ENCODE measurements at regions not wholly inside any gene's neighbourhood (a gene's known extent, or its start where the extent isn't known, plus 50 kb on each side); places are given as distances from the start of the nearest gene placed in this dataset.

DNA sequence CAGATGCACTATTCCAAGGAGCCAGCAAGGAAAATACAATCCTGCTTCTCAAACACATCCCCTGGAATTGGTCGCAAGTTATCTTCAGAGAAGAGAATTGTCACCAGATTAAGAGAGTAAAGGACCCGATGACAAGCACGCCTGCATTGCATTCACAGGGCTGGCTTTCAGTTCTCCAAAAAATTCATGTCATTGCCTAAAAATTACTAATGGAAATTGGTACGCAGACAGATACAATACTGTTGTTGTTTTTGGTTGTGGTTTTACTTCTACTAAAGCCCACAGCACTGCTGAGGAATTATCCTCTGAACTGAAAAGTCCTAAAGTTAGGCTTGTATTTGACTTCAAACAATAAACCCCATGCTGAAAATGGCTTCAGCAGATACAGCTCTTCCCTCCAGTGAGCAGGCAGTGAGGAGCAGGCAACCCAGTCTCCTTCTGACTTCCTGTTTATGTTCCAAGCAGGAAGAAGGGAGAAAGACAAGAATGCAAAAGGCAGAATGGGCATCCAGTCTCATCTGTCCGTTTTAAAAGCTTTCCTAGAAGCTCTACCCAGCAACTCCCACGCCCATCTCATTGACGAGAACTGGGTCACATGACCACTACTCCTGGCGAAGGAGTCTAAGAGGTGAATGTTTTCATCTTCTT lies 80.6 kb upstream of the ZNF366 start (continued):
- TF ChIP-seq, protein P1, sequence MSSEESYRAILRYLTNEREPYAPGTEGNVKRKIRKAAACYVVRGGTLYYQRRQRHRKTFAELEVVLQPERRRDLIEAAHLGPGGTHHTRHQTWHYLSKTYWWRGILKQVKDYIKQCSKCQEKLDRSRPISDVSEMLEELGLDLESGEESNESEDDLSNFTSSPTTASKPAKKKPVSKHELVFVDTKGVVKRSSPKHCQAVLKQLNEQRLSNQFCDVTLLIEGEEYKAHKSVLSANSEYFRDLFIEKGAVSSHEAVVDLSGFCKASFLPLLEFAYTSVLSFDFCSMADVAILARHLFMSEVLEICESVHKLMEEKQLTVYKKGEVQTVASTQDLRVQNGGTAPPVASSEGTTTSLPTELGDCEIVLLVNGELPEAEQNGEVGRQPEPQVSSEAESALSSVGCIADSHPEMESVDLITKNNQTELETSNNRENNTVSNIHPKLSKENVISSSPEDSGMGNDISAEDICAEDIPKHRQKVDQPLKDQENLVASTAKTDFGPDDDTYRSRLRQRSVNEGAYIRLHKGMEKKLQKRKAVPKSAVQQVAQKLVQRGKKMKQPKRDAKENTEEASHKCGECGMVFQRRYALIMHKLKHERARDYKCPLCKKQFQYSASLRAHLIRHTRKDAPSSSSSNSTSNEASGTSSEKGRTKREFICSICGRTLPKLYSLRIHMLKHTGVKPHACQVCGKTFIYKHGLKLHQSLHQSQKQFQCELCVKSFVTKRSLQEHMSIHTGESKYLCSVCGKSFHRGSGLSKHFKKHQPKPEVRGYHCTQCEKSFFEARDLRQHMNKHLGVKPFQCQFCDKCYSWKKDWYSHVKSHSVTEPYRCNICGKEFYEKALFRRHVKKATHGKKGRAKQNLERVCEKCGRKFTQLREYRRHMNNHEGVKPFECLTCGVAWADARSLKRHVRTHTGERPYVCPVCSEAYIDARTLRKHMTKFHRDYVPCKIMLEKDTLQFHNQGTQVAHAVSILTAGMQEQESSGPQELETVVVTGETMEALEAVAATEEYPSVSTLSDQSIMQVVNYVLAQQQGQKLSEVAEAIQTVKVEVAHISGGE (CRISPR knock-in tag; IDR thresholded peaks at IDR 0.05), result no peak
- TF ChIP-seq SNIP1 (IDR thresholded peaks at IDR 0.05; ENCODE audit: low read depth), result no peak
- TF ChIP-seq, protein P2, sequence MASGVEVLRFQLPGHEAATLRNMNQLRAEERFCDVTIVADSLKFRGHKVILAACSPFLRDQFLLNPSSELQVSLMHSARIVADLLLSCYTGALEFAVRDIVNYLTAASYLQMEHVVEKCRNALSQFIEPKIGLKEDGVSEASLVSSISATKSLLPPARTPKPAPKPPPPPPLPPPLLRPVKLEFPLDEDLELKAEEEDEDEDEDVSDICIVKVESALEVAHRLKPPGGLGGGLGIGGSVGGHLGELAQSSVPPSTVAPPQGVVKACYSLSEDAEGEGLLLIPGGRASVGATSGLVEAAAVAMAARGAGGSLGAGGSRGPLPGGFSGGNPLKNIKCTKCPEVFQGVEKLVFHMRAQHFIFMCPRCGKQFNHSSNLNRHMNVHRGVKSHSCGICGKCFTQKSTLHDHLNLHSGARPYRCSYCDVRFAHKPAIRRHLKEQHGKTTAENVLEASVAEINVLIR (CRISPR knock-in tag; IDR thresholded peaks at IDR 0.05), result peak; percentile 44; the same call in 1 of the 2 replicates
- no peak for TF ChIP-seq FOXK1 (CRISPR knock-in tag; IDR thresholded peaks at IDR 0.05; ENCODE audit: borderline replicate concordance)
- TF ChIP-seq SMARCA4 (IDR thresholded peaks at IDR 0.05), result 0 out of 2 replicates have a peak, but pooled peaks have one; percentile 13
- TF ChIP-seq NR3C1 (CRISPR knock-in tag; IDR thresholded peaks at IDR 0.05), result no peak
- no peak for TF ChIP-seq ZBED1 (IDR thresholded peaks at IDR 0.05)
- peak; percentile 66; the same call in 1 of the 2 replicates for TF ChIP-seq SPI1 (IDR thresholded peaks at IDR 0.05; ENCODE audit: borderline replicate concordance, low read depth, low read length)
- no peak for TF ChIP-seq ZC3H11A (IDR thresholded peaks at IDR 0.05; ENCODE audit: low read depth, low read length)
- no peak for TF ChIP-seq CHCHD3 (CRISPR knock-in tag; IDR thresholded peaks at IDR 0.05)
- no peak for TF ChIP-seq LARP7 (IDR thresholded peaks at IDR 0.05)
- TF ChIP-seq BDP1 (IDR thresholded peaks at IDR 0.05; ENCODE audit: insufficient read depth, insufficient read length), result no peak
- no peak for TF ChIP-seq XRCC3 (IDR thresholded peaks at IDR 0.05)
- TF ChIP-seq RBBP5 (IDR thresholded peaks at IDR 0.05; ENCODE audit: borderline replicate concordance, insufficient read depth, low read length, poor library complexity, severe bottlenecking), result no peak
- TF ChIP-seq ZNF239 (CRISPR knock-in tag; IDR thresholded peaks at IDR 0.05), result peak; percentile 68; the same call in 1 of the 2 replicates
